CD4-positive, alpha-beta memory T cell (primary cell): ENCODE measurements at regions not wholly inside any gene's neighbourhood (a gene's known extent, or its start where the extent isn't known, plus 50 kb on each side); places are given as distances from the start of the nearest gene placed in this dataset.

ENCODE experiments used
- CTCF ChIA-PET: fragments of 350-600 bp; sonication (Branson Sonifier 250); formaldehyde crosslinking; loops from one replicate; lab custom pipeline; 2021; ENCODE audit warnings: inconsistent platforms; ENCODE audit not compliant: partially characterized antibody; lab: Charles Lee
- POLR2A ChIA-PET: fragments of 350-600 bp; sonication (Branson Sonifier 250); formaldehyde crosslinking; loops from one replicate; lab custom pipeline; 2021; ENCODE audit not compliant: partially characterized antibody; lab: Charles Lee
- DNase-seq, 5 donors: peaks; one replicate each; pipeline versions ENCODE4 v3.0.0 to v3.0.0-alpha.2; 2020 to 2022; ENCODE audit warnings: mixed read lengths in 1 of 5
- H3K27ac ChIP-seq: one replicate; pipeline ENCODE4 v1.7.0; 2013; ENCODE audit warnings: low read depth, low read length
- H3K27me3 ChIP-seq: 2 replicates; pipeline ENCODE4 v1.7.0; 2013; ENCODE audit warnings: mild to moderate bottlenecking, low read length, moderate library complexity; ENCODE audit not compliant: insufficient read depth
- H3K36me3 ChIP-seq: 2 replicates; pipeline ENCODE4 v1.7.0; 2013; ENCODE audit warnings: mild to moderate bottlenecking, low read length, moderate library complexity; ENCODE audit not compliant: insufficient read depth
- H3K4me1 ChIP-seq: 2 replicates; pipeline ENCODE4 v1.7.0; 2013; ENCODE audit warnings: mild to moderate bottlenecking, low read length, moderate library complexity; ENCODE audit not compliant: insufficient read depth
- H3K4me3 ChIP-seq, 2 donors: one replicate each; pipeline ENCODE4 v1.7.0; 2013; ENCODE audit warnings: low read length in 2 of 2, mild to moderate bottlenecking in 1 of 2
- H3K9me3 ChIP-seq, 2 donors: one replicate each; pipeline ENCODE4 v1.7.0; 2013; ENCODE audit warnings: low read length in 2 of 2, control low read depth in 1 of 2; ENCODE audit not compliant: control insufficient read depth in 1 of 2
- H3K27ac Mint-ChIP-seq, 7 donors: one replicate each; pipeline ENCODE4 v1.8.0; 2020 to 2021; ENCODE audit warnings: mixed read lengths in 7 of 7, mild to moderate bottlenecking in 6 of 7, inconsistent platforms in 3 of 7, moderate library complexity in 3 of 7
- H3K27me3 Mint-ChIP-seq, 2 donors: one replicate each; pipeline ENCODE4 v1.8.0; 2020 to 2021; ENCODE audit warnings: mixed read lengths in 2 of 2
- H3K36me3 Mint-ChIP-seq, 2 donors: one replicate each; pipeline ENCODE4 v1.8.0; 2020 to 2021; ENCODE audit warnings: mixed read lengths in 2 of 2, inconsistent platforms in 1 of 2, mild to moderate bottlenecking in 1 of 2
- H3K4me1 Mint-ChIP-seq, 4 donors: one replicate each; pipeline ENCODE4 v1.8.0; 2020 to 2021; ENCODE audit warnings: mixed read lengths in 4 of 4, mild to moderate bottlenecking in 1 of 4
- H3K4me3 Mint-ChIP-seq, 8 donors: one replicate each; pipeline ENCODE4 v1.8.0; 2020 to 2021; ENCODE audit warnings: mixed read lengths in 8 of 8, mild to moderate bottlenecking in 7 of 8, moderate library complexity in 6 of 8, inconsistent platforms in 3 of 8
- H3K9me3 Mint-ChIP-seq, 8 donors: one replicate each; pipeline ENCODE4 v1.8.0; 2020 to 2021; ENCODE audit warnings: mixed read lengths in 8 of 8, mild to moderate bottlenecking in 5 of 8, inconsistent platforms in 3 of 8, moderate library complexity in 1 of 8
- intact Hi-C: fragments of 100-400 bp; cut with micrococcal nuclease; formaldehyde crosslinking; loops from one replicate; pipeline ENCODE4 v1.15.1; 2023

- H3K4me3 ChIP-seq: no peak overlapping the region
- H3K27ac ChIP-seq: no peak overlapping the region
- no peaks in the 10 kb centered on the region for H3K9me3 ChIP-seq
- ChIA-PET CTCF (no interaction called here), POLR2A (no interaction called here)
- DNase-seq: no peak
- no peak overlapping the region for H3K27ac Mint-ChIP-seq
- H3K36me3 ChIP-seq: no peaks in the 10 kb centered on the region
- H3K4me3 Mint-ChIP-seq: no peak overlapping the region
- no peaks in the 10 kb centered on the region for H3K4me1 ChIP-seq
- no peaks in the 10 kb centered on the region for H3K36me3 Mint-ChIP-seq
- no peaks in the 10 kb centered on the region for H3K27me3 ChIP-seq
- peaks cover 1 to 2% of the 10 kb centered on the region in 2 donors for H3K27me3 Mint-ChIP-seq
- peaks cover 0 to 3% (median 0%) of the 10 kb centered on the region in 8 donors for H3K9me3 Mint-ChIP-seq
- intact Hi-C loops: no loop called here
- no peaks in the 10 kb centered on the region for H3K4me1 Mint-ChIP-seq
Measured at GRCh38 chr18:24878289-24878688, 417.9 kb downstream of the HRH4 start.

GRCh38 chr18:24885276-24885675, 424.8 kb downstream of the HRH4 start:
- H3K4me3 ChIP-seq: no peak overlapping the region
- H3K9me3 Mint-ChIP-seq: peaks cover 0 to 2% (median 0%) of the 10 kb centered on the region in 8 donors
- no peaks in the 10 kb centered on the region for H3K36me3 Mint-ChIP-seq
- POLR2A ChIA-PET: no interaction called here
- H3K27me3 Mint-ChIP-seq: no peaks in the 10 kb centered on the region
- no peaks in the 10 kb centered on the region for H3K4me1 Mint-ChIP-seq
- H3K4me1 ChIP-seq: no peaks in the 10 kb centered on the region
- no peak for DNase-seq
- no peak overlapping the region for H3K4me3 Mint-ChIP-seq
- intact Hi-C loops: no loop called here
- no peaks in the 10 kb centered on the region for H3K36me3 ChIP-seq
- H3K9me3 ChIP-seq: no peaks in the 10 kb centered on the region
- H3K27ac Mint-ChIP-seq: no peak overlapping the region
- CTCF ChIA-PET: no interaction called here
- no peaks in the 10 kb centered on the region for H3K27me3 ChIP-seq
- H3K27ac ChIP-seq: no peak overlapping the region

GRCh38 chr18:24894880-24895279, 434.4 kb downstream of the HRH4 start:
- Histone ChIP-seq H3K36me3 (no peaks in the 10 kb centered on the region), H3K27ac (no peak overlapping the region), H3K9me3 (no peaks in the 10 kb centered on the region), H3K4me3 (no peak overlapping the region), H3K27me3 (no peaks in the 10 kb centered on the region), H3K4me1 (no peaks in the 10 kb centered on the region)
- peaks cover 0 to 10% (median 2%) of the 10 kb centered on the region in 8 donors for H3K9me3 Mint-ChIP-seq
- no peak overlapping the region for H3K4me3 Mint-ChIP-seq
- DNase-seq: no peak
- no peaks in the 10 kb centered on the region for H3K4me1 Mint-ChIP-seq
- H3K36me3 Mint-ChIP-seq: no peaks in the 10 kb centered on the region
- CTCF ChIA-PET: no interaction called here
- intact Hi-C loops: no loop called here
- peaks cover under 1 to 1% of the 10 kb centered on the region in 2 donors for H3K27me3 Mint-ChIP-seq
- no peak overlapping the region for H3K27ac Mint-ChIP-seq
- POLR2A ChIA-PET: no interaction called here

GRCh38 chr18:24897461-24897860, 437.0 kb downstream of the HRH4 start:
- intact Hi-C loops: no loop called here
- Mint-ChIP-seq H3K27ac (no peak overlapping the region), H3K4me1 (no peaks in the 10 kb centered on the region), H3K4me3 (no peak overlapping the region), H3K9me3 (peaks cover 2 to 12% (median 7%) of the 10 kb centered on the region in 8 donors), H3K27me3 (peaks cover 1% of the 10 kb centered on the region in 2 donors), H3K36me3 (no peaks in the 10 kb centered on the region)
- H3K9me3 ChIP-seq: no peaks in the 10 kb centered on the region
- no peaks in the 10 kb centered on the region for H3K4me1 ChIP-seq
- H3K4me3 ChIP-seq: no peak overlapping the region
- no peaks in the 10 kb centered on the region for H3K36me3 ChIP-seq
- no peaks in the 10 kb centered on the region for H3K27me3 ChIP-seq
- no peak for DNase-seq
- no peak overlapping the region for H3K27ac ChIP-seq
- CTCF ChIA-PET: no interaction called here
- POLR2A ChIA-PET: no interaction called here

- CTCF ChIA-PET: no interaction called here
- H3K9me3 Mint-ChIP-seq: peaks cover 0 to 6% (median 0%) of the 10 kb centered on the region in 8 donors
- intact Hi-C loops: no loop called here
- no peak overlapping the region for H3K27ac Mint-ChIP-seq
- no peaks in the 10 kb centered on the region for H3K27me3 Mint-ChIP-seq
- Histone ChIP-seq H3K27me3 (no peaks in the 10 kb centered on the region), H3K4me1 (no peaks in the 10 kb centered on the region), H3K9me3 (no peaks in the 10 kb centered on the region), H3K36me3 (no peaks in the 10 kb centered on the region), H3K4me3 (no peak overlapping the region), H3K27ac (no peak overlapping the region)
- POLR2A ChIA-PET: no interaction called here
- no peaks in the 10 kb centered on the region for H3K36me3 Mint-ChIP-seq
- H3K4me1 Mint-ChIP-seq: no peaks in the 10 kb centered on the region
- DNase-seq: no peak
- H3K4me3 Mint-ChIP-seq: no peak overlapping the region
Measured at GRCh38 chr18:24910221-24910620, 441.7 kb downstream of the ZNF521 start.

- Mint-ChIP-seq H3K4me1 (no peaks in the 10 kb centered on the region), H3K9me3 (peaks cover 0 to 6% (median 0%) of the 10 kb centered on the region in 8 donors), H3K36me3 (no peaks in the 10 kb centered on the region), H3K27ac (no peak overlapping the region), H3K4me3 (no peak overlapping the region), H3K27me3 (peaks cover 0 to 1% of the 10 kb centered on the region in 2 donors)
- no peak overlapping the region for H3K27ac ChIP-seq
- no peaks in the 10 kb centered on the region for H3K4me1 ChIP-seq
- no peaks in the 10 kb centered on the region for H3K27me3 ChIP-seq
- DNase-seq: no peak
- ChIA-PET POLR2A (no interaction called here), CTCF (no interaction called here)
- no peaks in the 10 kb centered on the region for H3K36me3 ChIP-seq
- no peak overlapping the region for H3K4me3 ChIP-seq
- intact Hi-C loops: no loop called here
- H3K9me3 ChIP-seq: no peaks in the 10 kb centered on the region
Measured at GRCh38 chr18:24913507-24914170, 438.3 kb downstream of the ZNF521 start.

GRCh38 chr18:24914171-24914525, 437.8 kb downstream of the ZNF521 start:
- POLR2A ChIA-PET: no interaction called here

More at GRCh38 chr18:24914171-24914525, 437.8 kb downstream of the ZNF521 start:
- H3K4me1 Mint-ChIP-seq: no peaks in the 10 kb centered on the region
- Histone ChIP-seq H3K4me1 (no peaks in the 10 kb centered on the region), H3K4me3 (no peak overlapping the region), H3K36me3 (no peaks in the 10 kb centered on the region), H3K9me3 (no peaks in the 10 kb centered on the region), H3K27ac (no peak overlapping the region), H3K27me3 (no peaks in the 10 kb centered on the region)
- H3K4me3 Mint-ChIP-seq: no peak overlapping the region
- H3K36me3 Mint-ChIP-seq: no peaks in the 10 kb centered on the region
- intact Hi-C loops: no loop called here
- no peak overlapping the region for H3K27ac Mint-ChIP-seq
- peaks cover 0 to 1% of the 10 kb centered on the region in 2 donors for H3K27me3 Mint-ChIP-seq
- peaks cover 0 to 6% (median 0%) of the 10 kb centered on the region in 8 donors for H3K9me3 Mint-ChIP-seq
- DNase-seq: no peak
- CTCF ChIA-PET: no interaction called here
